NCI-H187 treated with DMSO at 0.1 percent for 48 hours (cell line): ENCODE measurements at regions not wholly inside any gene's neighbourhood (a gene's known extent, or its start where the extent isn't known, plus 50 kb on each side); places are given as distances from the start of the nearest gene placed in this dataset.

Experiments
- DNase-seq: peaks from one replicate; lab custom pipeline; 2025; lab: John Stamatoyannopoulos, UW

DNA sequence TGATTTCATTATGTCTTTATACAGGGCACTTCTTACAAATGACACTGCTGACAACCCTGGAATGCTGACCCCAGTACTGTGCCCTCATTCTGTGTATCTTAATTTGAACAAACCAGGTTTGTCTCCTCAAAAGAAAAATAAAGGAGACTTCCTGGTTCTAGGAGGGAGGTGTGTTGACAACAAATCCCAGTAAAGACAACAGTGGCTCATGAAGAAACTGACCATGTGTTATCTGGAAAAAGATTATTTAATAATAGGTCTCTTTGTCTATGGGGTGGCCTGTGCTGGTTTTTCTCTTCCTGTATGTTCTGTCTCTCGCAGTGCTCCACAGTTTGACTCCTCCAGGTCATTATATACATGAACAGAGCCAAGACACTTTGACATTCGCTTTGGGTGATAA is 454.6 kb downstream of the LMO4 start:
- DNase-seq: no peak

DNA sequence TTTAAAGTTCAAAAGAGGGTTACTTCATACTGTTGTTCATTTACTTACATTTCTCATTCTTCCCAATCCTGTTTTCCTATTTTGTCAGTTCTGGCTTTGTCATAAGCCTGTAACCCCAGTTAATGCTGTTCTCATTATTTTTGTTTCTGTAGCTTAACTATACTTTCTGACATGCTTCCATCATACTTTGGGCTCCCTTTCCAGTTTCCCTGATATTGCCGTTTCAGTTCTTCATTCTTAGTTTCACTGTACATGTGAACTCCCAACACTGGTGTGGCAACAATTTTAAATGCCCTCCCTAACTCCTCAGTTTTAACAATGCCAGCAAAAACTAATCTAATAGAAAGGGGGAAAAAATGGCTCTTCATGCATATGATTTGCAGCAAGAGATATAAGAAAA is 456.7 kb downstream of the LMO4 start:
- no peak for DNase-seq

DNA sequence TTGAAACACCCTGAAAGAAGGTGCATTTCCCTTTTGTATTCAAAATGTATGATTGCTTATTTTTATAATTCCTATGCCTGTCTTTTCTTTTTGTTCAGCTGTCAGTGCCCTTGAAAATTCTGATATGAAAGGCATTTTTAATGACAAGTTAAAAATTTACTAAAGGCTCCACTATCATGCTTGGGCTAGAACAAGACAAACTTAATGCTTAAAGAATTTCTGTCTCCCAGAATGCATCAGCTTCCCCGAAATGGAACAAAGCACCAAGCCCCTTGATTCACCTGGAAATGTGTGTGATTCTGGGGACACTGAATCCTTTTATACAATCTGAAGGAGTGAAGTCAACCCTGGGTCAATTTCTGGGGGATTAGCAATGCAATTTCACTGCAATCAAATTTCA is 457.5 kb downstream of the LMO4 start:
- DNase-seq: no peak

DNA sequence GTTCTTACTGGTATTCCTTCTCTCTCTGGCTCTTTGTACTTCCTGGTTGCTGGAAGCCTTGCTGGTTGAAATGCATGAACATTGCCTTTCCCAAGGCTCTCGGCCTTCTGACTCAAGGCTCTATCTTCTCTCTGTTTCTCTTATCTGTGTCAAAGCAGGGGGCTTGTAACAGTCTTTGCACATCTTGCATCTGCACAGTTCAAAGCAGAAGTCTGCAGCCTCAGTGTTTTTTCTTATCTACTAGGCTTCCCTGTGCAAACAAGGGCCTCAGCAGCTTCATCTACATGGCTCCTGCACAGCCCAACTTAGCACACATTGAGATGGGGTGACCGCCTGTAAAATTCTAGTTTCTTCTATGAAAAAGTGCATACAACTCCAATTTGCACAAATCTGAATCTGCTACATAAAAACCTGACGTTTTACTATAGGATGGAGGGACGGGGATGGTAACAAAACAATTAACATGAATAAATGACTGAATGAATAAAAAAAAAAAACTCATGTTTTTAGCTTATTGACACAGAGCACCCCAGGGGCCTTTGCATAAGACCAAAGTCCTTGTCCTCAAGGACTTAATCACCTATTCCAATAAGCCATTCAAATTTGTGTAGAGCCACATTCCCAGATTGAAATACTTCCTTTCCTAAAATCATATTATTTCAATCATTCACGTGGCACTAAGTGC is 458.3 kb downstream of the LMO4 start:
- DNase-seq: no peak

DNA sequence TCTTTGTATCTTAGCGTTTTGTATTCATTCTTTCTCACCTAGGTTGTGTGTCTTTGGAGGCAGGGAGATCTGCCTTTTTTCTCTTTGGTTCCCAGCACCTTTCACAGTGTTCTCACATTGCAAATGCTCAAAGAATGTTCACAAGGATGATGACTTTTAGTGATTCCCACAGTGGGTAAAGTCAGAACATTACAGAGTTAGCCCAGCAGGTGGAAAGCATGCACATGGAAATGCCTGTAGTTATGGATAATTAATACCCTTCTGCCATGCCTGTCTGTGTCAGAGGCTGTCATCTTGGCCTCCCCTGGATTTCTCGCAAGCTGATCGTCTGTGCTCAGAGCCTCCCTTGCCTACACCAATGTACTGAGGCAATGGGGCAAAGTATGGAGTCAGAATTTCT is 458.9 kb downstream of the LMO4 start:
- no peak for DNase-seq

DNA sequence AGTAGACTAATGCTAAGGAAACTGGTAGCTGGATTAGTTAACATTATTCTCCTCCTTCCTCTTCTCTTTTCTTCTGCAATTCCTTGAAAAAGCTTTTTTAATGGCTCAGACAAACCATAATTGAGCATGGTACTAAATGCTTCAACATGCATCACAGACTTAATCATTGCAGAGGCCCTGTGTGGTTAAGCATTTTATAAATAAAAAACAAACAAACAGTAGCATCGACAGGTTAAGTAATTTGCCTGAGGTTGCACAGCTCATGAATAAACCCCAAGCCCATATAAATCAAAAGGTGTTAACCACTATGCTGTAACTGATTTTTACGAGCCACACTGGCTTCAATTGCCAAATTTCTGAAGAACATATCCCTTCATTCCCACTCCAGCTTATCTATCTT is 462.1 kb downstream of the LMO4 start:
- no peak for DNase-seq

DNA sequence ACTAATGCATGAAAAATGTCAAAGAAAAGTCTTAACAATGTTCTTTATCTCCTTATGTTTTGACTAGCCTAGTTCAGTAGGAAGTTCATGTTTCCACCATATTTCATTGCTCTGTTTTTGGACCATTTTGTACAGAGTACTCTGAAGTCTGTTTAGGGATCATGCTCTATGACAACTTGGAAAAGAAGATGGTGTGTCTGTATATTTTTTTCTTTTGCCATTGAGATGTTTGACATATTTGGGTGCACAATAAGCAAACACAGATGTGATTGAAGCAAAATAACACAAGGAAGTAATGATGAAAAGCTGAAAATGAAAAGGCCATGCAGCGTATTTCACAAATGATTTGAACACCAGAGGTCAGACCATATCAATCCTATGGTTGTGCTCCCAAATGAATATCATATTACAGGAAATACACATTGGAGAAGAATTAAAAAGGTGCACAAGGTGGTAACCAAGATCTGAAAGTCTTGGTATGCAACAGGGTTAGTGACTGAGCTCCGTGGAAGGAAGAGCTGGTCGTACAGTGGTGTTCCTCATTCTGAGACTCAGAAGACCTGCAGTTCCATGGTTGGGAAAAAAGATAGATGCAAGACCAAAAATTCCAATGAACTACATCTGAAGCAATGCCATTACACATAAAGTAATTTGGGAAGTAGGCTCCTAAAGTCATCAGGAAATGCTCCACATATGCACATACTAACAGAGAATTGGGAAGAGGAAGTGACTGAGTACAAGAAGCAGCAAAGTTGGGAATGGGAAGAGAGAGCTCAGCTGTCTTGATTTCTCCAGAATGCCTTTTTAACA is 463.5 kb downstream of the LMO4 start:
- DNase-seq: no peak

DNA sequence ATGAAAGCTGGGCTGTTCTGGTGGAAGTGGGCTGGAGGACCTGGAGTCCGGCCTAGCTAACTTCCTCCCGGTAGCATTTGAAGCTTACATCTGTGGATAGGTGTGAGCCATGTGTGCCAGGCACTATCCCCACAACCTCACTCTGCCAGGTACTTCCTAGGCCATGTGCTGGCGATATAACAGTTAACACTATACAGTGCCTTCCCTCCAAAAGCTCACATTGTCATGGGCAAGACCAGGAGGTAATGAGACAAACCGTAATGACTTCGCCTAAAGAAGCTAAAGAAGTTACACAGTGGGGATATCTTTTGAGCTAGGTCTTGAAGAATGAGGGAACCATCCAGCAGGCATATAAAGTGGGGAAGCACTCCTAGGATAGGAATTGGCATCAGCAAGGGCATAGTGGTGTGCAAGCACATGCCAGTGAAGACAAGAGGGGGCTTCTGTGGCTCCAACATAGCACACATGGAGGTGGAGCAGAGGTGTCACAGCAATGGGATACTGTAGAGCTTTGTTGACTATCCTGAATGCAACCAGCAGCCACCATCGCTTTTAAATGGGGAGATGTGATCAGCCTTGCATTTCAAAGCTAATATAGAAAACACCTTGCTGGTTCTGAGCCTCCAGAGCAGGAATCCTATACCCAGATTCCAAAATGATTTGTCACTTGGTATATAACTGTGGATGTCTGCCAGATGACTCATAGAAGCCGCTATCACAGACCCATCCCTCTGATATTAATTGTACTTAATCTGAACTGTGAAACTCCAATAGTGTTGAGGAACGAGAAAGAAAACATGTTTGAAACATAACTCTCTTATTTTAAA is 466.3 kb downstream of the LMO4 start:
- no peak for DNase-seq

DNA sequence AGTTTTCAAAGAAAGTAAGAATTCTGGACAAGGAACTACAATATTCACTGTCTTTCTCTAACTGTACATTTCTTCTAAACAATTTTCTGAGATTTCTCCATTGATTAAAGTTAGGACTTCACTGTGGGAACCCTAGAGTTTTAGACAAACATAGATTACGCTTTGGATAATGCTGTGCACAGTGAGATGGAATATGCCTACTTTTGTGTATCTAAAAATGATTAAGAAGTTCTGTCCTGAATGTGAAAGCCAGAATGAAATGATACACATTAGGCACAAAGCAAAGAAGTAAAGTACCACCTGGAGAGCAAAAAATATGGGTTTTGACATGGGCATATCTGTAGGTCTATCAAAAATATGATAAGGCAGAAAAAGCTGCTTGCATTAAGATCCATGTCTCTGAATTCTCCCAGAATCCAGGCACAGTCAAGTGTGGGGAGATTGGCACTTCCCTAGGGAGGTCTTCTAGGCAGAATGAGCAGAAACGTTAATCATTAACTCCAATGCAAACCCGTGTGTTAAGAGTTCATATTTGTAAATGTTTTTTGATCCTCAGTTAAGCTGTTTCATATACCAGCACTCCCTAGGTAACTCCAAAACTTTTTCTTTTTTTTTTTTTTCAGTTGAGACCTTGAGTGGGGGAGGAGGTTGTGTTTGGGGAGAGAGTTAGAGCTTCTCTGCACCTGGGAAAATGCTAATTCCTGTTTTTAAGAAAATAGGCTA is 467.1 kb downstream of the LMO4 start:
- no peak for DNase-seq

DNA sequence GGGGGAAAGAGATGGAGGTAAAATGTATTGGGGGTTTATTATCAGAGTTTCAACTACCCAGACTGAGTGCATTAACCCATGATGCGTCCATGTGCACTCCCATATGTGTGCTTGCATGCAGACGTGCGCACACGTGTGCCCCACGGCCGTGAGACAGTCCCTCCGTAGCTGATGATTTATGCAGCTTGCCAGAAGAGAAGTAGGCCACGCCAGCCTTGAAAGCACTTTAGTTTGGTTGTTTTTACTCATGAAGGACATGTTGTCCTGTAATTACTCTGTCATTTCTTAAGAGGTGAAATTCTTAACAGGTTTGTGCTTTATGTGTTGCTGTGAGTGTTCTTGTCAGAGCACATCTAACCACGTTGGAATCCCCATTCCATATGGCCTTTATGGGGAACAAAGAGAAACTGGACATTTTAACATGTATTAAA is 467.8 kb downstream of the LMO4 start:
- DNase-seq: no peak

DNA sequence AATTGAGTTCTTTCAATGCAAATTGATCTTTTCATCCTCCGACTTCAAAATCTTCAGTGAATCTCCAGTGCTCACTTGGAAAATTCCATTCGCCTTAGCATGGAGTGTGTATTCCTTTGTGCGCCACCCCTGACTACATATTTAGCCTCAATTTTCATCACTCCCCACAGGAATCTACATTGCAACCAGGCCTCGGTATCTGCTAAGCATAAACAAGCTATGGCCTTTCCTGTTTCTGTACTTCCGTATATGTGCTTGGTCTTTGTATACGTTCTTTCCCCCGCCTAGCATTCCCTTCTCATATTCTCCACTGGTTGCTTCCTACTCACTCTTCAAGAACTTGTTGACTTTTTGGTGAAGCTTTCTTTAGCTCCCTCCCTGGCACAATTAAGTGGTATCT is 470.8 kb downstream of the LMO4 start:
- DNase-seq: no peak

DNA sequence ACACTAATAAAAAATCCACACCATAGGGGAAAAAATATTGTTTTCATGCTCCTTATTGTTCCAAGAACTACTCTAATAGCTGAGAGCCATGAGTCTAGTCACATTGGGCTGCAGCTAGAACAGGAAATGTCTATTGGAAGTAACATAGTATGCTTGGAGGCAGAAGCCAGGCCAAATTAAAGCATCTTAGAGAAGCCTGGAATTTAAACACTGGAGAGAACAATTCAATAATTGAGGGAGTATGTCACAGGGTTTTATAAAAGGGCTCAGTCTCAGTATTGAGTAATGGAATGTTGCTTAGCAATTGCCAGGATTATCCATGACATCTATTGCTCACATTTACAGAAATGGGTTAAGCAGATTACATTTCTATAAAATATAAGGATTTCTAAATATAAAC is 471.3 kb downstream of the LMO4 start:
- no peak for DNase-seq

DNA sequence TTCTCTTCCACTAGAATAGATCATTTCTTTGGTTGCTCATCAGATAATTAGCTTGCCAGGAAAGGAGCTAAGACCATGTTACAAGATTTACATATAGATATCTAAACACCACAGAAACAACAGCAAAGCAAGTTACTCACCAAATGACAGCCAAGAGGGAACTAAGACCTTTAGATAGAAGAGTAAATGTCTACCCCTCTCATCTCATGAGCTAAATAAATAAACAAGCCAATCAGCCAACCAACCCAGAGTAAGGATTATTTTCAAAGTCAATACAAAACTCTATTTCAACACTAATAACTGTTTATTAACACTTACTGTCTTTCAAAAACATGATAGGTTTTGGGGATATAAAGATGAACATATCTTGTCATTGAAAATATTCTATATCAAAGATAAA is 474.7 kb downstream of the LMO4 start:
- DNase-seq: no peak

DNA sequence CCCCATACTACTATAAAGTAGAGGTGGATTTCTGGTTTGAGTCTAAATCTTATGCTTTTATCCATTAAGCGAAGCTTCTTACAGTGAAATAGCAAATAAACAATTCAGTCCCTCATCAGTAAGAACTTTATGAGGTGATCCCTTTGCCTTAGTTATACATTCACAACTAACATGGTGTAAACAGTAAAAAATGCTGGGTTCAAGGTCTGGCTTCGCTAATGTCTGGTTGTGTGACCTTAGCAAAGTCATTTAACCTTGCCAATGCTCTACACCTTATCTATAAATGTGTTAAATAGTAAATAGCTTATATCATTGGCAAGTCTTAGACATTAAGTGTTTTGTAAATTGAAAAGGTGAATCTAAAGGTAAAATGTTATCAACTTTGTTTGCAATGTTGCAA is 475.4 kb downstream of the LMO4 start:
- DNase-seq: no peak

DNA sequence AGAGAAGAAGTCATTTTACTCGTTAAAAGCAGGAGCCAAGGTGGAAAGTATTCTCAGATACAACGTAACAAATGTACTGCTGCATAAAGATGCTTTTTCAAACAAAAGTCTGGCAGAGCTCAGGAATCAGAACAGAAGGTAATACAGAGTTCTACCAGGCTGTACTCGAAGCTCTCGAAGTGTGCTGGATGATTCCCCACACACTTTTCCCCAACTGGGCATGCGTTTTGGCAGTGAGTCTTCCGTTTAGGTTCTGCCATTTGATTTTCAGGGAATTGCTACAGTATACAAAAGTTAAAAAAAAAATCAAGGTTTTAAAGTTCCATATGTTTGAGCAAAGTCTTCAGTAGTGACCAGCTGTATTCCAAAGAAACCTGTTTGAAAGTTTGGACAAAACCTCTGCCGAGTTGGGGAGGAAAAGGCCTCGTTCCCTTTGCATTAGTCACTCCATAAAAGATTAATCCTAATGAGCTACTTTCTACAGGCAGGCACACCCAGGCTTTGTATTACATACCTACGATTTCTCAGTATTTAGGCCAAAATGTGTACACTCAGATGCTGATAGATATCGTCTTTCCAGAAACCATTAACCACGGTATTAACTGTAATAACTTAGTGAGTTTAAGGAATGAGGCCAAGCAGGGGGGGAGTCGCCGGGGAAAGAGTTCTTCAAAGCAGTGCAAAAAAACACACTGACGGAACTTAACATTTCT is 477.1 kb downstream of the LMO4 start:
- DNase-seq: no peak

DNA sequence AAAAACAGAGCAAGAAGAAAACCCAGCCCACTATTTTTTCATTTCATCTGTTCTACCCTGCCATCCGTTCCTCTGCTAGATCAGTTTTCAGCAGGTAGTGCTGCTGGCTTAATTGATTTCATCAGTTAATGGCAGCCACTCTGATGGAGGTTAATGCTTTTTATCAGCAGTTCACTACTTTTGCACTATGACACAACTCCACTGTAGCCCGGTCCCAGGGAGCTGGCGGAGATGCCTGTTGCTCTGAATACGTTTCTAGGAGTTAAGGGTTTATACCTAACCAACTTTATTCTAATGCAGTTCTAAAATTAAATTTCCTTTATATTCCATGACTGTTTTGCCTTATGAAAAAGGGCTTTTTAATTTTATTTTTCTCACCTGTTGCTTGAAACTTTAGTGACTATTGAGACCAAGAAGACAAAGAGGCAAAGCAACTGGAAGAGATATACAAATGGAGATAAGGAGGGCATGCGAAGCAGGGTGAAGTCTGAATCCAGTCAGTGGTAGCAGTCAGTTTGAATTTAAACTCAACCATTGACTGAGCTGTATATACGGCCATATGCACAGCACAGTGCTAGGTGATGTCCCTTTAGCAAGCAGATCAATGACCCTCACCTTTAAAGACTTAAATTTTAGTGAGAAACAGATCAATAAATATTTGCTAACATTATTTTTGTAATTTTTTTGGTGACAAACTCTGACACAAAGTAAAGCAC is 477.9 kb downstream of the LMO4 start:
- DNase-seq: no peak

DNA sequence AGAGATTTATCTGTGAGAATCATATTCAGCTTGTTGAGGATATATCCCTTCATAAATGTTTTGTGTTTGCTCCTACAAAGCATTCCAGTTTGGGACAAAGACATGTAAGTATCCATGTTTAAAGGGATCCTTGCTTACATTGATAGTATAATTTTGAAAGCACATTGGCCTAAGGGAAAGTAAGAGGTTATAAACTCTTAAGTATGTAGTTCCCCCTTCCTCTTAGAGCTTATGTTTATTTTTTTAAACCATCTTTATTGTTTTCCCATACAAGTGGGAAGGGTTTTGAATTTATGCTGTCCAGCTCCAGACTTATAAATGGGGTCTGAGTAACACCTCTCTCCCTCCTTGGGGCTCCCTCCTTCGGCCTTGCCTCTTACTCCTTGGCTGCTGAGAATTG is 481.5 kb downstream of the LMO4 start:
- DNase-seq: no peak

DNA sequence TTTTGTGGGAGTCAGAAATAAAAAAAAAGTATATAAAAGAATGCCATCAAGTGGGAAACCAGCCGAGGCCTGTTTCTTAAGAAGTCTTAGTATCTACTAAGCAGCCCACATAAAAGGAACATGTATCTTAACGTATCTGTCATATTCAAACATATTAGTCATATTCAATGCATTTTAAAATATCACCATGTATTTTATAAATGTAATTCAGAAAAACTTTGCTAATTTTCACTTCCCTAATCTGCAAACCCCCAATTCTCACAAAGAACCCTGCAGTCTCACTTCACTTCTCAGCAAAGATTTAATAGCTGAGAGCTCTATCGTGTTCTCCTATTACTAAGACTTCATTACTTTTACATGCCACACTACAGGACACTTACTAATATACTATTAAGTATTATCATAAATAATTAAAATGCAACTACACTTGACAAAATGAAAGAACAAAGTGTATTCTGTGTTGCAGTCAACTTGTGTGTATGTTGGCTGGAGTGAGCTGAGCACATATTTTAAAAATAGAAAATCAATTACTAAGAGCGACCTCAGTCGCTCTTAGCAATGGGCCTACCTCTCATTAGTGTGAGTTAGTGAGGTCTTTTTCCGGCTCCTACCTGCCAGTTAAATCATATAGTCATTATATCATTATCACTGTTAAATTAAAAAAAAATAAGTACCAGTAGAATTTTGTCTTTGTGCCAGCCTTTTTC is 484.3 kb downstream of the LMO4 start:
- no peak for DNase-seq

DNA sequence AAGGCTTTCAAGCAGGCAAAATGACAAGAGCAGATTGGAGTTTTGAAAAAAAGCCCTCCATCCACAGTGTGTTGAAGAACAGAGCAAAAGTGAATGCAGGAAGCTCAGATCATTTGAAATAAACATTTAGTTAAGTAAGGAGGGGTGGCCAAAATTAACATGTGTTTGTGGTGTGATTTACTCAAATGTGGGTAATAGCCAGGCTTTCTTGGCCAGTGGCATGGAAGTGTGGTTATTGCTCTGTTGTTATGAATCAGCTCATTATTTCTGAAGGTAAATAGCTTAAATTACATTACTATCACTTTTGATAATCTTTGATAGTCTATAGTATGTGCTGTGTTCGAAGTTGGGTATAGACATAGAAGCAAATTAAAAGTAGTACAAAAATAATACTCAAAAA is 485.9 kb downstream of the LMO4 start:
- no peak for DNase-seq

DNA sequence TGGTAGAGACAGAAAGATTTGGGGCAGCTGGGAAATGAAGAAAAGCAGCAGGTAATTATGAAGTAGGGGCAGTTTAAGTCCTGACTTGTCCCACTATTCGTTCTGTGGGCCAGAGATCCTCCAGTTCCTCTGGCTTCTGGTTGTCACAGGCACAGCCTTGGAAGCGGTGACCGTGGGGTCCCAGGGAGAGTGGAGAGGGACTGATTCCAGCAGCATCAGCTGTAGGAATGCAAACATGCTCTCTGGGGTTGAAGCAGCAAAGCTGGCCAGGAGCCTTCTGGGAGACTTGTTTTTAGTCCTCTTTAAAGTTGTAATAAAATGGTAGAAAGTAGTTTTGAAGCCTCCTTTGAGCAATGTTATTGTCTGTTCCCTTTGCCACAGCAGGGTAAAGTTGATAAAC is 488.0 kb downstream of the LMO4 start:
- no peak for DNase-seq
